ENCODE measurements at regions not wholly inside any gene's neighbourhood (a gene's known extent, or its start where the extent isn't known, plus 50 kb on each side); places are given as distances from the start of the nearest gene placed in this dataset.
"Not testable (repeated sequence)": the region's sequence is repeated elsewhere in the genome, so short reads cannot be mapped to it uniquely, and the experiment has no call there.

GRCh38 chr5:113757508-113757907 lies 244.0 kb downstream of the YTHDC2 start:
- no peaks in the 10 kb centered on the region for H3K4me1 ChIP-seq
- ATAC-seq: no peak
- H3K9me3 ChIP-seq: no peaks in the 10 kb centered on the region
- H3K27me3 ChIP-seq: no peaks in the 10 kb centered on the region
- intact Hi-C loops (cut with DNase I): no loop called here
- H3K4me3 ChIP-seq: no peak overlapping the region
- no peak overlapping the region for H3K27ac ChIP-seq
- no peaks in the 10 kb centered on the region for H3K36me3 ChIP-seq
- WGBS (ENCODE audit: insufficient coverage, low coverage, low lambda C conversion rate, missing lambda C conversion rate): 48% methylated on average over 2 of the region's 2 CpGs
- DNase-seq: no peak
- TF ChIP-seq POLR2A (IDR thresholded peaks at IDR 0.05) (no peak), CTCF (IDR thresholded peaks at IDR 0.05) (no peak)

GRCh38 chr5:113759505-113759904 lies 246.0 kb downstream of the YTHDC2 start:
- no peak for ATAC-seq
- Histone ChIP-seq H3K4me3 (no peak overlapping the region), H3K27ac (no peak overlapping the region), H3K4me1 (no peaks in the 10 kb centered on the region), H3K9me3 (no peaks in the 10 kb centered on the region), H3K27me3 (no peaks in the 10 kb centered on the region), H3K36me3 (no peaks in the 10 kb centered on the region)
- TF ChIP-seq POLR2A (IDR thresholded peaks at IDR 0.05) (no peak), CTCF (IDR thresholded peaks at IDR 0.05) (no peak)
- no peak for DNase-seq
- intact Hi-C loops (cut with DNase I): no loop called here
- WGBS (ENCODE audit: insufficient coverage, low coverage, low lambda C conversion rate, missing lambda C conversion rate): 24% methylated on average over 2 of the region's 2 CpGs

GRCh38 chr5:113760486-113760885 lies 247.0 kb downstream of the YTHDC2 start:
- intact Hi-C loops (cut with DNase I): no loop called here
- DNase-seq (no peak), ATAC-seq (no peak)
- Histone ChIP-seq H3K27ac (no peak overlapping the region), H3K4me3 (no peak overlapping the region), H3K9me3 (no peaks in the 10 kb centered on the region), H3K27me3 (no peaks in the 10 kb centered on the region), H3K36me3 (no peaks in the 10 kb centered on the region), H3K4me1 (no peaks in the 10 kb centered on the region)
- WGBS (ENCODE audit: insufficient coverage, low coverage, low lambda C conversion rate, missing lambda C conversion rate): 41% methylated on average over 1 of the region's 1 CpG
- no peak for TF ChIP-seq POLR2A (IDR thresholded peaks at IDR 0.05)
- no peak for TF ChIP-seq CTCF (IDR thresholded peaks at IDR 0.05)

GRCh38 chr5:113761594-113761993 lies 248.1 kb downstream of the YTHDC2 start:
- H3K27ac ChIP-seq: no peak overlapping the region
- TF ChIP-seq CTCF (IDR thresholded peaks at IDR 0.05): no peak
- TF ChIP-seq POLR2A (IDR thresholded peaks at IDR 0.05): no peak
- intact Hi-C loops (cut with DNase I): no loop called here
- H3K9me3 ChIP-seq: no peaks in the 10 kb centered on the region
- ATAC-seq (no peak), DNase-seq (no peak)
- H3K27me3 ChIP-seq: no peaks in the 10 kb centered on the region
- 86% methylated on average over 1 of the region's 1 CpG for WGBS (ENCODE audit: insufficient coverage, low coverage, low lambda C conversion rate, missing lambda C conversion rate)
- H3K4me1 ChIP-seq: no peaks in the 10 kb centered on the region
- no peaks in the 10 kb centered on the region for H3K36me3 ChIP-seq
- no peak overlapping the region for H3K4me3 ChIP-seq

GRCh38 chr5:113764382-113764781 lies 250.9 kb downstream of the YTHDC2 start:
- no peak overlapping the region for H3K27ac ChIP-seq
- ATAC-seq (no peak), DNase-seq (no peak)
- no peaks in the 10 kb centered on the region for H3K27me3 ChIP-seq
- no peaks in the 10 kb centered on the region for H3K36me3 ChIP-seq
- H3K9me3 ChIP-seq: peaks cover 0 to 2% (median 0%) of the 10 kb centered on the region in 4 donors
- no peak overlapping the region for H3K4me3 ChIP-seq
- intact Hi-C loops (cut with DNase I): no loop called here
- TF ChIP-seq POLR2A (IDR thresholded peaks at IDR 0.05): no peak
- TF ChIP-seq CTCF (IDR thresholded peaks at IDR 0.05): no peak
- H3K4me1 ChIP-seq: no peaks in the 10 kb centered on the region

GRCh38 chr5:113766827-113767226 lies 253.3 kb downstream of the YTHDC2 start:
- intact Hi-C loops (cut with DNase I); DNase-seq; H3K4me3 ChIP-seq; H3K27ac ChIP-seq; ATAC-seq; H3K36me3 ChIP-seq; H3K27me3 ChIP-seq; H3K4me1 ChIP-seq; H3K9me3 ChIP-seq: not testable (repeated sequence)
- WGBS (ENCODE audit: insufficient coverage, low coverage, low lambda C conversion rate, missing lambda C conversion rate): 30% methylated on average over 2 of the region's 2 CpGs

Data from right lobe of liver (tissue), 6 donors.